ENCODE measurements at regions not wholly inside any gene's neighbourhood (a gene's known extent, or its start where the extent isn't known, plus 50 kb on each side); places are given as distances from the start of the nearest gene placed in this dataset.

GRCh38 chr5:115720888-115721287 is 95.1 kb upstream of the TMED7 start:
- Histone ChIP-seq H3K9me2 (ENCODE audit: insufficient read depth) (peaks cover 20% of the 10 kb centered on the region; the same call in 1 of the 2 replicates), H3K27me3 (ENCODE audit: insufficient read depth) (no peaks in the 10 kb centered on the region), H4K20me1 (replicated peaks; ENCODE audit: insufficient read depth) (no peaks in the 10 kb centered on the region), H3F3A (replicated peaks; ENCODE audit: low read depth) (no peaks in the 10 kb centered on the region), H2AFZ (no peak overlapping the region; the same call in 1 of the 2 replicates), H3K27ac (ENCODE audit: low read depth) (no peak overlapping the region), H3K4me1 (ENCODE audit: insufficient read depth) (peaks cover 5% of the 10 kb centered on the region; the same call in 1 of the 2 replicates), H3K4me2 (no peak overlapping the region), H3K4me3 (no peak overlapping the region), H3K79me2 (replicated peaks; ENCODE audit: insufficient read depth) (no peaks in the 10 kb centered on the region), H3K36me3 (ENCODE audit: insufficient read depth) (no peaks in the 10 kb centered on the region)
- Mint-ChIP-seq H3K27ac (no peak overlapping the region), H3K36me3 (ENCODE audit: low read depth) (peaks cover 5% of the 10 kb centered on the region; the same call in 1 of the 3 replicates), H3K4me1 (peaks cover 11% of the 10 kb centered on the region), H3K4me3 (no peak overlapping the region), H3K27me3 (ENCODE audit: insufficient read depth, low read depth, poor library complexity) (no peaks in the 10 kb centered on the region), H3K9me3 (peaks cover 11% of the 10 kb centered on the region; the same call in 2 of the 3 replicates)
- ATAC-seq (no peak), DNase-seq (ENCODE audit: low spot score) (no peak)
- no peak for TF ChIP-seq NANOG (IDR thresholded peaks at IDR 0.05; ENCODE audit: borderline replicate concordance)
- no peak for TF ChIP-seq POLR2AphosphoS5 (IDR thresholded peaks at IDR 0.05; ENCODE audit: low read depth)
- TF ChIP-seq ZNF462 (CRISPR knock-in tag; IDR thresholded peaks at IDR 0.05), result no peak
- TF ChIP-seq CREB1 (CRISPR knock-in tag; IDR thresholded peaks at IDR 0.05; ENCODE audit: low read depth), result no peak
- no peak for TF ChIP-seq STAT1 (IDR thresholded peaks at IDR 0.05; ENCODE audit: unreplicated experiment)
- no peak for TF ChIP-seq JUNB (IDR thresholded peaks at IDR 0.05; ENCODE audit: unreplicated experiment)
- TF ChIP-seq ETS1 (IDR thresholded peaks at IDR 0.05), result no peak
- TF ChIP-seq CTCF (conservative IDR thresholded peaks at IDR 0.05; ENCODE audit: low read depth in 2 of 2), result no peak
- no peak for TF ChIP-seq ZNF114 (CRISPR knock-in tag; IDR thresholded peaks at IDR 0.05)
- TF ChIP-seq EZH2 (IDR thresholded peaks at IDR 0.05; ENCODE audit: low read depth, unreplicated experiment), result no peak
- TF ChIP-seq EZH2phosphoT487 (IDR thresholded peaks at IDR 0.05; ENCODE audit: unreplicated experiment), result no peak
- no peak for TF ChIP-seq ZNF331 (CRISPR knock-in tag; IDR thresholded peaks at IDR 0.05; ENCODE audit: low read depth)
- TF ChIP-seq REST (IDR thresholded peaks at IDR 0.05; ENCODE audit: unreplicated experiment), result no peak
